CD4-positive, alpha-beta T cell treated with Interferon gamma for 1 hour (primary cell): ENCODE measurements at regions not wholly inside any gene's neighbourhood (a gene's known extent, or its start where the extent isn't known, plus 50 kb on each side); places are given as distances from the start of the nearest gene placed in this dataset.

Source experiments
- DNase-seq: peaks from one replicate; pipeline ENCODE4 v3.0.0-alpha.2; 2020

- no peak for DNase-seq
Observed at GRCh38 chr11:134541951-134542350, 129.9 kb upstream of the B3GAT1 start.

GRCh38 chr11:134541355-134541754 lies 129.3 kb upstream of the B3GAT1 start:
- DNase-seq: no peak

GRCh38 chr11:134539285-134539684 lies 127.2 kb upstream of the B3GAT1 start:
- no peak for DNase-seq

GRCh38 chr11:134538742-134539141 lies 126.7 kb upstream of the B3GAT1 start:
- no peak for DNase-seq

GRCh38 chr11:134537941-134538340 lies 125.9 kb upstream of the B3GAT1 start:
- no peak for DNase-seq

- DNase-seq: no peak
Observed at GRCh38 chr11:134537296-134537695, 125.3 kb upstream of the B3GAT1 start.

GRCh38 chr11:134536677-134537076 lies 124.6 kb upstream of the B3GAT1 start:
- no peak for DNase-seq

GRCh38 chr11:134536219-134536618 lies 124.2 kb upstream of the B3GAT1 start:
- no peak for DNase-seq

- DNase-seq: no peak
Observed at GRCh38 chr11:134535029-134536025, 123.3 kb upstream of the B3GAT1 start.

- no peak for DNase-seq
Observed at GRCh38 chr11:134533511-134533910, 121.5 kb upstream of the B3GAT1 start.

GRCh38 chr11:134532921-134533421 lies 120.9 kb upstream of the B3GAT1 start:
- no peak for DNase-seq

- DNase-seq: no peak
Observed at GRCh38 chr11:134532131-134532920, 120.3 kb upstream of the B3GAT1 start.

GRCh38 chr11:134531327-134532130 lies 119.5 kb upstream of the B3GAT1 start:
- no peak for DNase-seq

GRCh38 chr11:134530636-134531326 lies 118.7 kb upstream of the B3GAT1 start:
- DNase-seq: no peak

GRCh38 chr11:134529212-134530096 lies 117.4 kb upstream of the B3GAT1 start:
- DNase-seq: no peak

- no peak for DNase-seq
Observed at GRCh38 chr11:134528453-134528852, 116.4 kb upstream of the B3GAT1 start.

GRCh38 chr11:134527382-134528243 lies 115.6 kb upstream of the B3GAT1 start:
- DNase-seq: no peak

- no peak for DNase-seq
Observed at GRCh38 chr11:134524896-134525845, 113.1 kb upstream of the B3GAT1 start.

- DNase-seq: no peak
Observed at GRCh38 chr11:134524201-134524600, 112.2 kb upstream of the B3GAT1 start.
